Renal pelvis (tissue), 1 donor: ENCODE measurements at regions not wholly inside any gene's neighbourhood (a gene's known extent, or its start where the extent isn't known, plus 50 kb on each side); places are given as distances from the start of the nearest gene placed in this dataset.

ENCODE experiments used
- DNase-seq: peaks from one replicate; pipeline ENCODE4 v3.0.0-alpha.2; 2013

GRCh38 chr7:16232273-16232672, 189.1 kb downstream of the CRPPA start:
- DNase-seq: no peak

- DNase-seq: no peak
Observed at GRCh38 chr7:16223963-16224707, 197.2 kb downstream of the CRPPA start.

GRCh38 chr7:16212610-16213009, 208.7 kb downstream of the CRPPA start:
- no peak for DNase-seq

- no peak for DNase-seq
Observed at GRCh38 chr7:16212032-16212431, 209.3 kb downstream of the CRPPA start.

- DNase-seq: no peak
Observed at GRCh38 chr7:16211402-16211925, 209.9 kb downstream of the CRPPA start.

- DNase-seq: no peak
Observed at GRCh38 chr7:16210171-16210570, 211.2 kb downstream of the CRPPA start.

GRCh38 chr7:16207321-16207720, 214.0 kb downstream of the CRPPA start:
- DNase-seq: no peak

GRCh38 chr7:16205466-16205865, 215.9 kb downstream of the CRPPA start:
- DNase-seq: no peak

- DNase-seq: no peak
Observed at GRCh38 chr7:16204953-16205352, 216.4 kb downstream of the CRPPA start.

- DNase-seq: no peak
Observed at GRCh38 chr7:16203065-16203464, 218.3 kb downstream of the CRPPA start.

GRCh38 chr7:16202303-16202702, 219.0 kb downstream of the CRPPA start:
- DNase-seq: no peak

GRCh38 chr7:16200591-16200990, 220.7 kb downstream of the CRPPA start:
- no peak for DNase-seq

- DNase-seq: no peak
Observed at GRCh38 chr7:16193631-16194030, 227.7 kb downstream of the CRPPA start.

- no peak for DNase-seq
Observed at GRCh38 chr7:16189026-16189715, 232.2 kb downstream of the CRPPA start.

- DNase-seq: no peak
Observed at GRCh38 chr7:16187131-16187530, 234.2 kb downstream of the CRPPA start.

GRCh38 chr7:16178585-16178984, 242.8 kb downstream of the CRPPA start:
- no peak for DNase-seq

- DNase-seq: no peak
Observed at GRCh38 chr7:16178092-16178491, 243.2 kb downstream of the CRPPA start.

- DNase-seq: no peak
Observed at GRCh38 chr7:16174253-16174652, 247.1 kb downstream of the CRPPA start.

GRCh38 chr7:16172366-16172765, 249.0 kb downstream of the CRPPA start:
- DNase-seq: no peak

GRCh38 chr7:16171928-16172327, 249.4 kb downstream of the CRPPA start:
- no peak for DNase-seq

GRCh38 chr7:16170671-16171070, 250.7 kb downstream of the CRPPA start:
- no peak for DNase-seq

- DNase-seq: no peak
Observed at GRCh38 chr7:16169537-16169936, 251.8 kb downstream of the CRPPA start.

- DNase-seq: no peak
Observed at GRCh38 chr7:16167526-16167925, 253.8 kb downstream of the CRPPA start.
